PC-3 (cell line): ENCODE measurements at regions not wholly inside any gene's neighbourhood (a gene's known extent, or its start where the extent isn't known, plus 50 kb on each side); places are given as distances from the start of the nearest gene placed in this dataset.
A peak's percentile ranks its signal among the peaks of the same experiment; 100 is the strongest.

Experiments
- ATAC-seq: fragments of 200-7000 bp; cut with Tn5 transposase; 2 replicates; pipeline ENCODE4 v1.9.1; 2020; ENCODE audit warnings: mild to moderate bottlenecking, moderate library complexity
- BruUV-seq: library from RNA; stranded (reverse); fragments of 400-500 nt; replicated peaks from 2 replicates; lab custom pipeline; 2021; lab: Mats Ljungman, UMichigan
- CTCF ChIA-PET: fragments of 300-600 bp; sonication (Branson Sonifier 250); formaldehyde crosslinking; loops from one replicate; lab custom pipeline; 2022; ENCODE audit warnings: antibody characterized with exemption; lab: Charles Lee
- POLR2A ChIA-PET: fragments of 300-600 bp; sonication (Branson Sonifier 250); formaldehyde crosslinking; loops from one replicate; lab custom pipeline; 2022; ENCODE audit warnings: antibody characterized with exemption; ENCODE audit not compliant: unreplicated experiment; lab: Charles Lee
- DNase-seq: peaks from one replicate; pipeline ENCODE4 v3.0.0-alpha.2; 2015
- H2AFZ ChIP-seq: fragments of 300-600 bp; sonication (generic); 2 replicates; pipeline ENCODE4 v1.6.0; 2016; ENCODE audit warnings: antibody characterized with exemption, low read length
- H3F3A ChIP-seq: fragments of 300-600 bp; sonication (generic); one replicate; pipeline ENCODE4 v1.6.0; 2017; ENCODE audit warnings: antibody characterized with exemption, low read length, control low read depth, mild to moderate bottlenecking; ENCODE audit not compliant: unreplicated experiment
- H3K27ac ChIP-seq: fragments of 300-600 bp; sonication (generic); 2 replicates; pipeline ENCODE4 v1.5.1; 2016; ENCODE audit warnings: mild to moderate bottlenecking, low read length
- H3K27me3 ChIP-seq: fragments of 300-600 bp; sonication (generic); 2 replicates; pipeline ENCODE4 v1.6.1; 2016; ENCODE audit warnings: low read length, mixed read lengths
- H3K36me3 ChIP-seq: fragments of 300-600 bp; sonication (generic); 2 replicates; pipeline ENCODE4 v1.6.1; 2016; ENCODE audit warnings: low read depth, mixed run types, low read length, mixed read lengths
- H3K4me1 ChIP-seq: fragments of 300-600 bp; sonication (generic); 2 replicates; pipeline ENCODE4 v1.5.1; 2016; ENCODE audit warnings: low read length; ENCODE audit not compliant: insufficient read depth
- H3K4me2 ChIP-seq: fragments of 300-600 bp; sonication (generic); 2 replicates; pipeline ENCODE4 v1.6.0; 2016; ENCODE audit warnings: low read length
- H3K4me3 ChIP-seq: fragments of 300-600 bp; sonication (generic); 2 replicates; pipeline ENCODE4 v1.5.1; 2016; ENCODE audit warnings: mild to moderate bottlenecking, low read length, mixed read lengths
- H3K79me2 ChIP-seq: fragments of 300-600 bp; sonication (generic); 2 replicates; pipeline ENCODE4 v1.6.1; 2017; ENCODE audit warnings: low read length, mixed read lengths
- H3K9ac ChIP-seq: fragments of 300-600 bp; sonication (generic); 2 replicates; pipeline ENCODE4 v1.6.0; 2016; ENCODE audit warnings: mild to moderate bottlenecking, low read length
- H3K9me2 ChIP-seq: fragments of 300-600 bp; sonication (generic); replicated peaks from 2 replicates; pipeline ENCODE4 v1.6.1; 2016; ENCODE audit warnings: mixed run types, low read length, mixed read lengths
- H3K9me3 ChIP-seq: fragments of 300-600 bp; sonication (generic); 2 replicates; pipeline ENCODE4 v1.6.1; 2016; ENCODE audit warnings: low read length, mixed read lengths
- H4K20me1 ChIP-seq: fragments of 300-600 bp; sonication (generic); 2 replicates; pipeline ENCODE4 v1.6.1; 2016; ENCODE audit warnings: low read length, mixed read lengths
- EZH2 ChIP-seq: fragments of 300-600 bp; sonication (generic); IDR thresholded peaks from one replicate; pipeline ENCODE4 v1.6.1; 2017; ENCODE audit warnings: antibody characterized with exemption, mild to moderate bottlenecking, low read length; ENCODE audit not compliant: unreplicated experiment
- EZH2phosphoT487 ChIP-seq: fragments of 300-600 bp; sonication (generic); IDR thresholded peaks from 2 replicates; pipeline ENCODE4 v1.6.1; 2018; ENCODE audit warnings: mild to moderate bottlenecking, antibody characterized with exemption, low read length, borderline replicate concordance
- intact Hi-C: fragments of 100-400 bp; cut with micrococcal nuclease; formaldehyde crosslinking; loops from 2 replicates; pipeline ENCODE4 v1.9.0; 2023
- TF ChIP-seq, protein P1 (sequence below): fragments of 300-600 bp; sonication (generic); conservative IDR thresholded peaks from 2 replicates; pipeline ENCODE4 v1.5.1; 2017; ENCODE audit warnings: antibody characterized with exemption, low read depth, mild to moderate bottlenecking, low read length

DNA sequence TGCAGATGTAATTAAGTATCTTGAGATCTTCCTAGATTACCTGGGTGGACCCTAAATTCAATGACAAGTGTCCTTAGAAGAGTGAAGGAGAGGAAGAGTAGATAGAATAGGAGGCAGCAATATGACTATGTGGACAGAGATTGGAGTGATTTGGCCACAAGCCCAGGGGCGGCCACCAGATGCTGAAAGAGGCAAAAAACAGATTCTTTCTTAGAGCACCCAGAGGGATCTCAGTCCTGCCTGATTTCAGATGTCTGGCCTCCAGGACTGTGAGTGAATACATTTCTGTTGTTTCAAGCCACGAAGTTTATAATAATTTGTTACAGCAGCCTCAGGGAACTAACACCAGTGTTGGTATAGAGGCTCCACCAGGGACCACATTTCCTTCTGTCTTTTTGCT is 67.3 kb downstream of the DACT1 start:
- Histone ChIP-seq H3K27me3 (peaks cover 82% of the 10 kb centered on the region), H3K4me1 (no peaks in the 10 kb centered on the region), H3K36me3 (no peaks in the 10 kb centered on the region), H3K9me3 (no peaks in the 10 kb centered on the region), H3K4me3 (no peak overlapping the region), H3K27ac (no peak overlapping the region), H3K79me2 (no peaks in the 10 kb centered on the region), H3K4me2 (no peak overlapping the region), H2AFZ (no peak overlapping the region), H4K20me1 (no peaks in the 10 kb centered on the region), H3K9me2 (no peaks in the 10 kb centered on the region), H3K9ac (no peak overlapping the region), H3F3A (no peaks in the 10 kb centered on the region)
- POLR2A ChIA-PET, result no interaction called here
- intact Hi-C loops, result no loop called here
- CTCF ChIA-PET, result no interaction called here
- no TSS peak for BruUV-seq
- TF ChIP-seq EZH2phosphoT487 (no peak), EZH2 (no peak)
- TF ChIP-seq, protein P1, sequence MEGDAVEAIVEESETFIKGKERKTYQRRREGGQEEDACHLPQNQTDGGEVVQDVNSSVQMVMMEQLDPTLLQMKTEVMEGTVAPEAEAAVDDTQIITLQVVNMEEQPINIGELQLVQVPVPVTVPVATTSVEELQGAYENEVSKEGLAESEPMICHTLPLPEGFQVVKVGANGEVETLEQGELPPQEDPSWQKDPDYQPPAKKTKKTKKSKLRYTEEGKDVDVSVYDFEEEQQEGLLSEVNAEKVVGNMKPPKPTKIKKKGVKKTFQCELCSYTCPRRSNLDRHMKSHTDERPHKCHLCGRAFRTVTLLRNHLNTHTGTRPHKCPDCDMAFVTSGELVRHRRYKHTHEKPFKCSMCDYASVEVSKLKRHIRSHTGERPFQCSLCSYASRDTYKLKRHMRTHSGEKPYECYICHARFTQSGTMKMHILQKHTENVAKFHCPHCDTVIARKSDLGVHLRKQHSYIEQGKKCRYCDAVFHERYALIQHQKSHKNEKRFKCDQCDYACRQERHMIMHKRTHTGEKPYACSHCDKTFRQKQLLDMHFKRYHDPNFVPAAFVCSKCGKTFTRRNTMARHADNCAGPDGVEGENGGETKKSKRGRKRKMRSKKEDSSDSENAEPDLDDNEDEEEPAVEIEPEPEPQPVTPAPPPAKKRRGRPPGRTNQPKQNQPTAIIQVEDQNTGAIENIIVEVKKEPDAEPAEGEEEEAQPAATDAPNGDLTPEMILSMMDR, result no peak
- DNase-seq, result no peak
- ATAC-seq, result no peak

DNA sequence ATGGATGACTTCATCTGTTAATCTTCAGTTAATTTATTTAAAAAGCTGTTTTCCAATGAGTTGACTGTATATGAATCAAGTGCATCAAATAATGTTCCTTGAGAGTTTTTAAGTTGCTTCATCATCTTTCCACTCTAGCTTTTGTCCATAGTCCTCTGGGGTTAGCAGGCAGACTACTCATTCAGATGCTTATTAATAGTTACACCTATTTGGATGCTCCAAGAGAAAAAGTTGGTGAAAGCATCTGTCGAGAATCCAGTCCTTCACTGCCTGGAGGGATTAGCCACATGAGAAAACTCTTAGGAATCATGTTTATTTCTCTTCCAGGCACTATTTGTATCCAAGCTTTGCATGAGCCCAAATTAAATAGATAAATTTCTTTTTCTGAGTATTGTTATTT is 70.2 kb downstream of the DACT1 start:
- Histone ChIP-seq H3K4me2 (no peak overlapping the region), H4K20me1 (no peaks in the 10 kb centered on the region), H3K4me3 (no peak overlapping the region), H3K27me3 (peaks cover 69% of the 10 kb centered on the region), H3K9me3 (no peaks in the 10 kb centered on the region), H3K36me3 (no peaks in the 10 kb centered on the region), H3K79me2 (no peaks in the 10 kb centered on the region), H3F3A (no peaks in the 10 kb centered on the region), H3K9ac (no peak overlapping the region), H3K9me2 (no peaks in the 10 kb centered on the region), H3K27ac (no peak overlapping the region), H2AFZ (no peak overlapping the region), H3K4me1 (no peaks in the 10 kb centered on the region)
- ATAC-seq (no peak), DNase-seq (no peak)
- no peak for TF ChIP-seq EZH2
- 0 out of 2 replicates have a peak, but pooled peaks have one; percentile 35 for TF ChIP-seq EZH2phosphoT487
- CTCF ChIA-PET, result no interaction called here
- POLR2A ChIA-PET, result no interaction called here
- intact Hi-C loops, result no loop called here
- BruUV-seq, result no TSS peak

DNA sequence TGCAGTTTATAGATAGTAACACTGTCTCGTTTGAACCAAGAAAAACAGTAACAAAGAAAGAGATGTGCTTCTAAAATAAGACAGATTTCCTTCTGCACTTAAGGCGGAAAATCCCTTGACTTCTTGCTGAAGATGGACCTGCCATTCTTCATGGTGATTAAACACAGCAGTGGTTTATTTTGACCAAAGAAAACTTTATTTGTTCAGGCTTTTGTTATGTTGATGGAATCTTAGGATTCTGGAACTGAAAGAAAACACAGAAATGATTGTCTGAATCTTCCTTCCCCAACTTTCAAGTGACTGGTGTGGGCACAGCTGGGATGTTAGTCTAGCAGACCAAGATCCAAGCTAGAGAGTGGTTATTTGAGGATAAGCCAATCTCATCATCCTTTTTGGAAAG is 72.2 kb downstream of the DACT1 start:
- no TSS peak for BruUV-seq
- Histone ChIP-seq H3F3A (no peaks in the 10 kb centered on the region), H3K4me2 (no peak overlapping the region), H3K9me2 (no peaks in the 10 kb centered on the region), H3K9ac (no peak overlapping the region), H3K36me3 (no peaks in the 10 kb centered on the region), H3K4me1 (no peaks in the 10 kb centered on the region), H4K20me1 (no peaks in the 10 kb centered on the region), H3K4me3 (no peak overlapping the region), H2AFZ (no peak overlapping the region), H3K9me3 (no peaks in the 10 kb centered on the region), H3K27ac (no peak overlapping the region), H3K27me3 (peaks cover 50% of the 10 kb centered on the region), H3K79me2 (no peaks in the 10 kb centered on the region)
- ATAC-seq, result no peak
- DNase-seq, result no peak
- ChIA-PET POLR2A (interaction anchor here (0.6 kb wide), 1 partner anchor 36 kb away, joined by 24 read pairs; no protein-coding TSS in a partner anchor), CTCF (no interaction called here)
- intact Hi-C loops, result no loop called here
- TF ChIP-seq EZH2, result no peak
- TF ChIP-seq, protein P1, result no peak
- no peak for TF ChIP-seq EZH2phosphoT487
